SK-N-MC (cell line): ENCODE measurements at regions not wholly inside any gene's neighbourhood (a gene's known extent, or its start where the extent isn't known, plus 50 kb on each side); places are given as distances from the start of the nearest gene placed in this dataset.

Experiments used
- DNase-seq: peaks from one replicate; pipeline ENCODE4 v3.0.0-alpha.2; 2011; ENCODE audit warnings: low read depth, low spot score
- H3K27ac ChIP-seq: fragments of 200-600 bp; sonication (generic); 2 replicates; pipeline ENCODE4 v1.5.1; 2016; ENCODE audit warnings: mixed run types
- H3K36me3 ChIP-seq: fragments of 200-600 bp; sonication (generic); 2 replicates; pipeline ENCODE4 v1.6.1; 2017; ENCODE audit warnings: antibody characterized with exemption, low read length, mixed read lengths; ENCODE audit not compliant: insufficient read depth
- H3K4me3 ChIP-seq: fragments of 200-600 bp; sonication (generic); 2 replicates; pipeline ENCODE4 v1.5.1; 2016
- H3K9ac ChIP-seq: fragments of 200-600 bp; sonication (generic); 2 replicates; pipeline ENCODE4 v1.8.0; 2017; ENCODE audit warnings: mixed run types, mixed read lengths; ENCODE audit not compliant: insufficient read length
- H3K9me3 ChIP-seq: fragments of 200-600 bp; sonication (generic); 2 replicates; pipeline ENCODE4 v1.6.1; 2017; ENCODE audit warnings: low read depth, mild to moderate bottlenecking, antibody characterized with exemption, low read length, moderate library complexity, mixed read lengths
- EZH2 ChIP-seq: fragments of 200-600 bp; sonication (generic); IDR thresholded peaks from one replicate; pipeline ENCODE4 v1.6.1; 2017; ENCODE audit warnings: antibody characterized with exemption
- FOXP2 ChIP-seq: optimal IDR thresholded peaks from 2 replicates; pipeline ENCODE3; 2011; ENCODE audit warnings: mild to moderate bottlenecking, moderate library complexity; ENCODE audit not compliant: insufficient read depth; ENCODE audit errors: extremely low read length, control extremely low read depth
- POLR2AphosphoS5 ChIP-seq: IDR thresholded peaks from 2 replicates; pipeline ENCODE4 v1.6.1; 2012; ENCODE audit warnings: mild to moderate bottlenecking, low read depth, low read length, borderline replicate concordance

GRCh38 chr3:84904816-84905555, 53.8 kb upstream of the CADM2 start:
- Histone ChIP-seq H3K9ac (no peak overlapping the region), H3K36me3 (no peaks in the 10 kb centered on the region), H3K27ac (no peak overlapping the region), H3K9me3 (no peaks in the 10 kb centered on the region), H3K4me3 (no peak overlapping the region)
- no peak for TF ChIP-seq FOXP2
- TF ChIP-seq POLR2AphosphoS5, result no peak
- TF ChIP-seq EZH2, result no peak
- no peak for DNase-seq

- no peak overlapping the region for H3K4me3 ChIP-seq
- H3K36me3 ChIP-seq, result no peaks in the 10 kb centered on the region
- no peak overlapping the region for H3K27ac ChIP-seq
- DNase-seq, result no peak
- H3K9ac ChIP-seq, result no peak overlapping the region
- H3K9me3 ChIP-seq, result no peaks in the 10 kb centered on the region
- no peak for TF ChIP-seq FOXP2
- no peak for TF ChIP-seq EZH2
- no peak for TF ChIP-seq POLR2AphosphoS5
These were observed 53.3 kb upstream of the CADM2 start for GRCh38 chr3:84905556-84905920.

DNA sequence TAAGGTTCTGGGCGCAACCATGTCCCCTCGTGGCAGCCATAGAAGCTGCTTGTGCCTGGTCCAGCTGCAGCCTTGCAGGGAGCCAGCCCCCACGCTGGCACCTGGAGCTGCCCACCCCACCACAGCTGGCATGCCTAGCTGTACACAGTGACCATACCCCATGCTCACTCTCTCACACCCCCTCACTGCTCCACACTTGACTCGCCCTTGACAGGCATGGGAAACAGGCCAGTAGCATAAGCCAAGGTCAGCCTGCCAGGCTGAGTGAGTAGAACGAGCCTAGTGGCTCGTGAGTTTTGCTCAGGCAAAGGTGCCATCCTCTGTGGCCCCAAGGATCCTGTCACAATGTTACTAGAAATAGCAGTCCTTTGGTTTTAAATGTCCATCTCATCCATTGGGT, 52.7 kb upstream of the CADM2 start:
- no peak overlapping the region for H3K9ac ChIP-seq
- H3K4me3 ChIP-seq, result no peak overlapping the region
- TF ChIP-seq EZH2 (no peak), FOXP2 (no peak), POLR2AphosphoS5 (no peak)
- H3K9me3 ChIP-seq, result no peaks in the 10 kb centered on the region
- no peak overlapping the region for H3K27ac ChIP-seq
- H3K36me3 ChIP-seq, result no peaks in the 10 kb centered on the region
- no peak for DNase-seq
